DOHH2 (cell line): ENCODE measurements at regions not wholly inside any gene's neighbourhood (a gene's known extent, or its start where the extent isn't known, plus 50 kb on each side); places are given as distances from the start of the nearest gene placed in this dataset.

Experiments used
- EZH2phosphoT487 ChIP-seq: fragments of 200-600 bp; sonication (generic); IDR thresholded peaks from 2 replicates; pipeline ENCODE4 v1.6.1; 2017; ENCODE audit warnings: borderline replicate concordance, mild to moderate bottlenecking, antibody characterized with exemption, low read length, moderate library complexity, mixed read lengths
- TF ChIP-seq, protein P1 (sequence below): fragments of 200-600 bp; sonication (generic); IDR thresholded peaks from one replicate; pipeline ENCODE4 v1.5.1; 2014; ENCODE audit warnings: antibody characterized with exemption, mild to moderate bottlenecking, low read depth, low read length; ENCODE audit not compliant: poor library complexity, severe bottlenecking

DNA sequence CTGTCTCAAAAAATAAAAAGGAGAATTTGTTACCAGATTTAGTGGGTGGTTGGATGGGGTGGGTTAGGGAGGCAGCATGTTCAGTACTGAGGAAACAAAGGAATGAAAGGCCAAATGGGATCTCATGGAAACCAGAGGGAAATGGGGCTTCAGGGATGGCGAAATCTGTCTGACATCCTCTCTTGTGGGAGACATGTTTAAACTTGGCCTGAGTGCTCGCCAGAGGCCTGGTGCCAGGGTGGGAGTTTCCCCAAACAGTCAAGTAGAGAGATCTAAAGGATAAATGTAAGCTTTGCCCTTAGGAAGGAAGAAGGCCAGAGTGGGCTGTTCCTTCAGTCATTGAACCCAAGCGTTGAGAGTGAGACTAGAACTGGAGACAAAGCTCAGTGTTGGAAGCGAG, 61.9 kb upstream of the AKIRIN2 start:
- TF ChIP-seq, protein P1, sequence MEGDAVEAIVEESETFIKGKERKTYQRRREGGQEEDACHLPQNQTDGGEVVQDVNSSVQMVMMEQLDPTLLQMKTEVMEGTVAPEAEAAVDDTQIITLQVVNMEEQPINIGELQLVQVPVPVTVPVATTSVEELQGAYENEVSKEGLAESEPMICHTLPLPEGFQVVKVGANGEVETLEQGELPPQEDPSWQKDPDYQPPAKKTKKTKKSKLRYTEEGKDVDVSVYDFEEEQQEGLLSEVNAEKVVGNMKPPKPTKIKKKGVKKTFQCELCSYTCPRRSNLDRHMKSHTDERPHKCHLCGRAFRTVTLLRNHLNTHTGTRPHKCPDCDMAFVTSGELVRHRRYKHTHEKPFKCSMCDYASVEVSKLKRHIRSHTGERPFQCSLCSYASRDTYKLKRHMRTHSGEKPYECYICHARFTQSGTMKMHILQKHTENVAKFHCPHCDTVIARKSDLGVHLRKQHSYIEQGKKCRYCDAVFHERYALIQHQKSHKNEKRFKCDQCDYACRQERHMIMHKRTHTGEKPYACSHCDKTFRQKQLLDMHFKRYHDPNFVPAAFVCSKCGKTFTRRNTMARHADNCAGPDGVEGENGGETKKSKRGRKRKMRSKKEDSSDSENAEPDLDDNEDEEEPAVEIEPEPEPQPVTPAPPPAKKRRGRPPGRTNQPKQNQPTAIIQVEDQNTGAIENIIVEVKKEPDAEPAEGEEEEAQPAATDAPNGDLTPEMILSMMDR, result no peak
- no peak for TF ChIP-seq EZH2phosphoT487
